ENCODE measurements at regions not wholly inside any gene's neighbourhood (a gene's known extent, or its start where the extent isn't known, plus 50 kb on each side); places are given as distances from the start of the nearest gene placed in this dataset.

DNA sequence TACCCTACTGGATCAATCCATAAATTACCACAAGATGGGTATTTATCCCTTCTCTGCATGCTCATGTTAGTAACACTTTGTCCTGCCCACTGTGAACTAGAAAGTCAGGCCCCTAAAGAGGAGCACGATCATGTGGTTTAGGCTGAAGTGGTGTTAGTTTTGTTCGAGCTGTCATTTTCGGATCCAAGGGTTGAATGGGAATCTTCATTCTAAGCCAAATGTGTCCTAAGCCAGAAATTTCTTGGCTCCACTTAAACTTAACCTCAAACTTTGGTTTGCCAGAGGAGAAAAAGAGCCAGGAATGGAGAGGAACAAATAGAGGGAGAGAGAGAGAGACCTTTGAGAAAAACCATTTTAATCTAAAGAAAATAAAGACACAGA, 837.7 kb upstream of the ZNF608 start:
- no peak overlapping the region for H3K27ac ChIP-seq (ENCODE audit: low read depth in 1 of 2, low read length in 1 of 2)
- H3K9me3 ChIP-seq (ENCODE audit: control insufficient read depth in 4 of 4, insufficient read depth in 3 of 4, low read length in 3 of 4): peaks cover 0 to 2% (median 0%) of the 10 kb centered on the region in 4 donors
- 55 to 71% methylated on average over 3 of the region's 3 CpGs for WGBS, 2 donors
- peaks cover 2 to 44% (median 15%) of the 10 kb centered on the region in 5 donors for H3K4me1 ChIP-seq (ENCODE audit: control insufficient read depth in 5 of 5, insufficient read depth in 5 of 5, low read length in 5 of 5)
- H3K27me3 ChIP-seq (ENCODE audit: control insufficient read depth in 3 of 3, insufficient read depth in 3 of 3, low read length in 2 of 3): no peaks in the 10 kb centered on the region
- DNase-seq (peak; percentile 53 to 95 (median 94)), ATAC-seq (ENCODE audit: insufficient read depth, low FRiP score) (no peak)
- H3K9ac ChIP-seq (ENCODE audit: insufficient read depth in 1 of 2, low read length in 2 of 2): no peak overlapping the region
- no peak overlapping the region for H3K4me3 ChIP-seq
- TF ChIP-seq, protein P1, sequence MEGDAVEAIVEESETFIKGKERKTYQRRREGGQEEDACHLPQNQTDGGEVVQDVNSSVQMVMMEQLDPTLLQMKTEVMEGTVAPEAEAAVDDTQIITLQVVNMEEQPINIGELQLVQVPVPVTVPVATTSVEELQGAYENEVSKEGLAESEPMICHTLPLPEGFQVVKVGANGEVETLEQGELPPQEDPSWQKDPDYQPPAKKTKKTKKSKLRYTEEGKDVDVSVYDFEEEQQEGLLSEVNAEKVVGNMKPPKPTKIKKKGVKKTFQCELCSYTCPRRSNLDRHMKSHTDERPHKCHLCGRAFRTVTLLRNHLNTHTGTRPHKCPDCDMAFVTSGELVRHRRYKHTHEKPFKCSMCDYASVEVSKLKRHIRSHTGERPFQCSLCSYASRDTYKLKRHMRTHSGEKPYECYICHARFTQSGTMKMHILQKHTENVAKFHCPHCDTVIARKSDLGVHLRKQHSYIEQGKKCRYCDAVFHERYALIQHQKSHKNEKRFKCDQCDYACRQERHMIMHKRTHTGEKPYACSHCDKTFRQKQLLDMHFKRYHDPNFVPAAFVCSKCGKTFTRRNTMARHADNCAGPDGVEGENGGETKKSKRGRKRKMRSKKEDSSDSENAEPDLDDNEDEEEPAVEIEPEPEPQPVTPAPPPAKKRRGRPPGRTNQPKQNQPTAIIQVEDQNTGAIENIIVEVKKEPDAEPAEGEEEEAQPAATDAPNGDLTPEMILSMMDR (IDR thresholded peaks at IDR 0.05; ENCODE audit: control extremely low read depth, extremely low read depth): no peak
- no peaks in the 10 kb centered on the region for H3K36me3 ChIP-seq (ENCODE audit: control insufficient read depth in 4 of 4, insufficient read depth in 4 of 4, low read length in 4 of 4)

DNA sequence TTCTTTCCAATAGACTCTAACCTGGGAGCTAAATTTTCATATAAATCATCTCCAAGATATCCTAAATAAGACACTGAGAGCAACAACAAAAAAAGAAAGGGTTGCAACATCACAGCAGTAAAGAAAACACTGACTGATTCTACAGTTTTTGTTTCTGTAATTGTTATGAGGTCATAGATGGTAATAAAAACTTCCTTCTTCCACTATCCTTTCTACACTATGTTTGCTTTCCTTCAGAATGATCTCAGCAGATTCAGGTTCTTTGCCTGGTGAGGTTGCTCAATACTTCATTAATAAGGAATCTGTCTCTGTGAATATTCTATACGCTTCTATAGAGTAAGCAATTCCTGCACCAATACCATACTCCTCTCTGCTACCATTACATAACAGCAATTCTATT, 835.6 kb upstream of the GRAMD2B start:
- 94 to 98% methylated on average over 1 of the region's 1 CpG for WGBS, 2 donors
- Histone ChIP-seq H3K4me3 (no peak overlapping the region), H3K9ac (ENCODE audit: insufficient read depth in 1 of 2, low read length in 2 of 2) (no peak overlapping the region), H3K27me3 (ENCODE audit: control insufficient read depth in 3 of 3, insufficient read depth in 3 of 3, low read length in 2 of 3) (no peaks in the 10 kb centered on the region), H3K4me1 (ENCODE audit: control insufficient read depth in 5 of 5, insufficient read depth in 5 of 5, low read length in 5 of 5) (peaks cover 2 to 26% (median 7%) of the 10 kb centered on the region in 5 donors), H3K36me3 (ENCODE audit: control insufficient read depth in 4 of 4, insufficient read depth in 4 of 4, low read length in 4 of 4) (no peaks in the 10 kb centered on the region), H3K9me3 (ENCODE audit: control insufficient read depth in 4 of 4, insufficient read depth in 3 of 4, low read length in 3 of 4) (no peaks in the 10 kb centered on the region), H3K27ac (ENCODE audit: low read depth in 1 of 2, low read length in 1 of 2) (no peak overlapping the region)
- ATAC-seq (ENCODE audit: insufficient read depth, low FRiP score) (no peak), DNase-seq (no peak)
- TF ChIP-seq, protein P1 (IDR thresholded peaks at IDR 0.05; ENCODE audit: control extremely low read depth, extremely low read depth): no peak

DNA sequence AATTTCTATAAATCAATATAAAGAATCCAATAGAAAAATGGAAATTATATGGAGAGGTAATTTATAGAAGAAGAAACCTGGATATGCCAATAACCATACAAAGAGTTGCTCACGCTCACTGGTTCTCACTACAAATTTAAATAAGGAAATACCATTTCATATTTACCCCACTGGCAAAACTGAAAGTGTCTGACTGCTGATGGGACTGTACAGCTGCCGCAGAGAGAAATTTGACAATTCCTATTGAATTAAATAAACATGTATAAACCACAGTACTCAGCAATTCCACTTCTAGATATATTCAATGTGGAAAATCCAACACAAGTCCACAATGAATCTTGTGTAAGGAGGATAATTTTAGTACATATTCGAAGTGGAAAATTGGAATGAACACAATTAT, 830.4 kb upstream of the GRAMD2B start:
- WGBS, 2 donors: 78 to 89% methylated on average over 3 of the region's 3 CpGs
- Histone ChIP-seq H3K4me1 (ENCODE audit: control insufficient read depth in 5 of 5, insufficient read depth in 5 of 5, low read length in 5 of 5) (peaks cover 0 to 22% (median 0%) of the 10 kb centered on the region in 5 donors), H3K27ac (ENCODE audit: low read depth in 1 of 2, low read length in 1 of 2) (no peak overlapping the region), H3K36me3 (ENCODE audit: control insufficient read depth in 4 of 4, insufficient read depth in 4 of 4, low read length in 4 of 4) (no peaks in the 10 kb centered on the region), H3K9me3 (ENCODE audit: control insufficient read depth in 4 of 4, insufficient read depth in 3 of 4, low read length in 3 of 4) (no peaks in the 10 kb centered on the region), H3K9ac (ENCODE audit: insufficient read depth in 1 of 2, low read length in 2 of 2) (no peak overlapping the region), H3K27me3 (ENCODE audit: control insufficient read depth in 3 of 3, insufficient read depth in 3 of 3, low read length in 2 of 3) (no peaks in the 10 kb centered on the region), H3K4me3 (no peak overlapping the region)
- TF ChIP-seq, protein P1 (IDR thresholded peaks at IDR 0.05; ENCODE audit: control extremely low read depth, extremely low read depth): no peak
- ATAC-seq (ENCODE audit: insufficient read depth, low FRiP score): no peak
- no peak for DNase-seq

DNA sequence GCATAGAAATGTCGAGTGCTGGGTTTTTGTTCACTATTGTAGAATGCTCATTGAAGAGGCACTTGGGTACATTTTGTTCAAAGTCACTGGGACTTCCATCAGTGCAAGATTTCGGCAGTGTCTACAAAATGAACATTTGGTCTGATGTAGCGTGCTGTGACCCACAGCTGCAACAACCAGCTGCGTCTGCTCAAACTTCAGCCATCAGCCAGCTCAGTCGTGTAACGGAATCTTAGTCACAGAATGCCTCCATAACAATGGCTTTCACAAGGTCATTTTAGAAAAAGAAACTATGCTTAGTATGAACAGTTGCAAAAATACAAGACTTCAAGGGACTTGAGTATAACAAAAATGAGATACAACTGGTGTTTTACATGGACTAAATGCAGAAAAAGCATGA, 828.1 kb upstream of the GRAMD2B start:
- Histone ChIP-seq H3K27ac (ENCODE audit: low read depth in 1 of 2, low read length in 1 of 2) (no peak overlapping the region), H3K9ac (ENCODE audit: insufficient read depth in 1 of 2, low read length in 2 of 2) (no peak overlapping the region), H3K4me3 (no peak overlapping the region), H3K4me1 (ENCODE audit: control insufficient read depth in 5 of 5, insufficient read depth in 5 of 5, low read length in 5 of 5) (peaks cover 0 to 24% (median 0%) of the 10 kb centered on the region in 5 donors), H3K36me3 (ENCODE audit: control insufficient read depth in 4 of 4, insufficient read depth in 4 of 4, low read length in 4 of 4) (no peaks in the 10 kb centered on the region), H3K9me3 (ENCODE audit: control insufficient read depth in 4 of 4, insufficient read depth in 3 of 4, low read length in 3 of 4) (no peaks in the 10 kb centered on the region), H3K27me3 (ENCODE audit: control insufficient read depth in 3 of 3, insufficient read depth in 3 of 3, low read length in 2 of 3) (no peaks in the 10 kb centered on the region)
- DNase-seq (peak; percentile 92 to 96 (median 95)), ATAC-seq (ENCODE audit: insufficient read depth, low FRiP score) (no peak)
- TF ChIP-seq, protein P1 (IDR thresholded peaks at IDR 0.05; ENCODE audit: control extremely low read depth, extremely low read depth): no peak
- WGBS, 2 donors: 81 to 84% methylated on average over 6 of the region's 6 CpGs

Data from lung (tissue), 11 donors.